Fibroblast of the aortic adventitia (primary cell): ENCODE measurements at regions not wholly inside any gene's neighbourhood (a gene's known extent, or its start where the extent isn't known, plus 50 kb on each side); places are given as distances from the start of the nearest gene placed in this dataset.

ENCODE experiments used
- DNase-seq: peaks from one replicate; pipeline ENCODE4 v3.0.0-alpha.2; 2010; ENCODE audit warnings: low read depth
- H3K4me3 ChIP-seq: 2 replicates; pipeline ENCODE4 v1.5.1; 2011; ENCODE audit warnings: low read depth, mild to moderate bottlenecking, control low read depth, low read length, moderate library complexity
- CTCF ChIP-seq: IDR thresholded peaks from 2 replicates; pipeline ENCODE4 v1.5.1; 2011; ENCODE audit warnings: mild to moderate bottlenecking, low read length, control low read depth, inconsistent platforms; ENCODE audit not compliant: insufficient read depth

GRCh38 chr9:11758016-11758415 lies 935.2 kb upstream of the TYRP1 start:
- no peak for TF ChIP-seq CTCF
- no peak overlapping the region for H3K4me3 ChIP-seq
- no peak for DNase-seq

GRCh38 chr9:11779971-11780370 lies 913.2 kb upstream of the TYRP1 start:
- no peak for TF ChIP-seq CTCF
- H3K4me3 ChIP-seq = no peak overlapping the region
- no peak for DNase-seq

DNA sequence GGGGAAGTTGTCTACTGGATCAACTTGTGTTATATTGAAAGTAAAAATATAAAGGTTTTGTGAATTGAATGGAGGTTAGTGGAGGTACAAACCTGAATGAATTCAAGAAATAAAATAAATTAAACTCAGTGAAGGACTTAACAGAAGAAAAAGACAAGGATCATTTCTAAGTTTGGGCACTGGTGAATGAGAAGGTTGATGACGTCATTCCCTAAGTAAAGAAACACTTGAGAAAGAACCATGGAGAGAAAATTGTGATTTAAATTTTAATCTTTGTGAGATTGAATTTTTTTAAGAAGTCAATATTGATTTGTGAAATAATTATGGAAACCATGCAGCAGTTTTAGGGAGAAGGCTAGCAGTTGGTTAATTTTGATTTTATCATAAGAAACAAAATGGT lies 900.3 kb upstream of the TYRP1 start:
- TF ChIP-seq CTCF = no peak

DNA sequence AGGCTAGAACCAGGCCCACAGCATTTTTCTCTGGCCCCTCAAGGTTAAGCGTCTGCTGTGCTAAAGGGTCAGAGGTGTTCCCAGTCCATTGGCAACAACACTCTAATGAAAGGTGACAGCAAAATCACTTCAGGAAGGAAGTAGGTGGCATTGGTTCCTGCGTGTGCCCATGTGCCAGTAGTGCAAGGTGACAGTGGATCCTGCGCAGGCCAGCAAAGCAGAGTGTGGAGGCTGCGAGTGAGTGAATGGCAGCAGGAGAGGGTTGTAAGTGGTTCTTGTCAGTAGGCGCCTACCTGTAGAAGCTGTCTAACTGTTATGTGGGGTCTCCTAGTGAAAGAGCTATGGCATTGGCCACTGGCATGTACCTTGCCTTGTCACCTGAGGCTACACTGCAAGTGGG lies 898.2 kb upstream of the TYRP1 start:
- no peak overlapping the region for H3K4me3 ChIP-seq
- no peak for TF ChIP-seq CTCF
- DNase-seq = no peak

More for the DNA sequence above, 900.3 kb upstream of the TYRP1 start:
- no peak for DNase-seq
- no peak overlapping the region for H3K4me3 ChIP-seq

GRCh38 chr9:11805969-11806368 lies 887.2 kb upstream of the TYRP1 start:
- no peak for DNase-seq
- H3K4me3 ChIP-seq = no peak overlapping the region
- no peak for TF ChIP-seq CTCF

DNA sequence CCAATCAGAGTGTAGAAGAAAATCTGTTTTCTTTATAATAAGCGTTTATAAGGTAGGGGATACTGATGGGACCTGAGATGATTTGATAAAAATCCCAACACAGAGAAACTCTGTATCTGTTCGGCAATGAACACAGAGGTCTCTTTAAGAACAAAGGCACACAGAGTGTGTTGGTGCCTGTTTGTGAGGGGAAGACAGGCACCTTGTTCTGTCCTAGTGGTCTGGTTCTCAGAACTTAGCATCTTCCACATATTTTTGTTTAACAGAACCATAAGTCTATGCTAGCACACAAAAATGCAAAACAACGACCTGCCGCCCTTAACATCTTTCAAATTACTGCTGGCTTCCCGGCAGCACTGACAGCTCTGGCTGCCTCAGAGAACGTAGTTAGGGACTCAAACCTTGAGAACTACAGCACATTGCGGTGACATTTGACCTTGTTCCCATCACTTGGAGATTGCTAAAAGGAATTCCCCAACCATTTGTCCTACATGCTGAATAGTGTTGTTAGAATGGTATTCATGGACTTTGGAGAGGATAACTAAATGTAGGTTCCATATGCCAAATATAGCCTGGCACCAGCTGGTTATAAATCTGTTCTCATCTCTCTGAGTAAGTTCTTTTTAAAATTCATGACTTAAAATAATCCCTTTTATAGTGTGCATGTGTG lies 871.7 kb upstream of the TYRP1 start:
- DNase-seq = no peak
- H3K4me3 ChIP-seq = no peak overlapping the region
- TF ChIP-seq CTCF = no peak

GRCh38 chr9:11828201-11828600 lies 865.0 kb upstream of the TYRP1 start:
- no peak for TF ChIP-seq CTCF
- DNase-seq = no peak
- H3K4me3 ChIP-seq = no peak overlapping the region
